HG02763 (cell line): ENCODE measurements at regions not wholly inside any gene's neighbourhood (a gene's known extent, or its start where the extent isn't known, plus 50 kb on each side); places are given as distances from the start of the nearest gene placed in this dataset.
A peak's percentile ranks its signal among the peaks of the same experiment; 100 is the strongest.

Experiments used
- ATAC-seq: cut with Tn5 transposase; IDR thresholded peaks from one replicate; pipeline ENCODE4 v1.9.1; 2021; ENCODE audit warnings: mild to moderate bottlenecking, moderate library complexity; ENCODE audit not compliant: unreplicated experiment

DNA sequence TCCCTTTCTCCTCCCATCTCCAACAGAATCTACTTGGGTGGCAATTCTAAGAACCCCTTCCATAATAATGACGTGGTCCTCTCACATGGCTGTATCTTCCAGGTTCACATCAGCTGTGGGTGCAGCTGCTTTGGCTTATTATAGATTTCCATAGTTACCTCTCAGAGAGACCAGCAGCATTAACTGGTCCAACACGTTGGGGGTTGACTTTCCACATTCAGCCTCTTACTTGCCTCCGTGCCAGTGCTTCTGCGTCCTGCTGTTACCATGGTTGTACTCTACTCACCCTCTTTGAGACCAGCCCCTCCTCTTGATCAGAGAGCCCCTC is 570.7 kb downstream of the PLCL1 start:
- ATAC-seq, result no peak

DNA sequence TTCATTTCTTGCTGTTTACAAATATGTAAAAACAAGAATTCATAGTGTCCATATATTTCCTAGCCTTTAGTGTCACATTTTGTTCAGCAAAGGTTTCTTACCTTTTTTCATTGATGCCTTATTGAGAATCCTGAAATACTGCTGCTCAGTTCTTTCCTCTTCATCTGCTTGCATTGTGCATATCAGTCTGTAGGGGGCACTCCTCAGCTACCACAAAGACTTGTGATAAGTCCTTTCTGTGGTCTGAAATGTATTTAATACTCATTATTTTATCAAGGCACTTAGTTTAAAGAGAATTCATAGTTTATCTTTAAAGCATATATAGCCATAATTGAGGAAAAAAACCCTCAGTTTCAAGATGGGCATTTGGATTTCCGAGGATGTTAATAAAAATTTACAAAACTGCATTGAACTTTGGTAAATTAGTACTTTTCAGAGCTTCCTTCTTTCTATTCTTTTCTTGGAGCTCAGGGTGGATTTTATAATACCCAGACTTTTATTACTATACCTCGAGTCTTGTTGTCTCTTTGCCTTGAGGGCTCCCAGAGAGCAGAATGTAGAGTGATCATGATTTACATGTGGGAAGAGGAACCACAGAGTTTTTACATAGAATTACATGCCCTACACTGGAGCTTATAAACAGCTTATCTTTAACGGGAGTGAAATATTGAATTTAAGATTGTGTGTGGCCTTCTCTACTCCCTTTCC is 570.1 kb downstream of the PLCL1 start:
- ATAC-seq, result no peak

DNA sequence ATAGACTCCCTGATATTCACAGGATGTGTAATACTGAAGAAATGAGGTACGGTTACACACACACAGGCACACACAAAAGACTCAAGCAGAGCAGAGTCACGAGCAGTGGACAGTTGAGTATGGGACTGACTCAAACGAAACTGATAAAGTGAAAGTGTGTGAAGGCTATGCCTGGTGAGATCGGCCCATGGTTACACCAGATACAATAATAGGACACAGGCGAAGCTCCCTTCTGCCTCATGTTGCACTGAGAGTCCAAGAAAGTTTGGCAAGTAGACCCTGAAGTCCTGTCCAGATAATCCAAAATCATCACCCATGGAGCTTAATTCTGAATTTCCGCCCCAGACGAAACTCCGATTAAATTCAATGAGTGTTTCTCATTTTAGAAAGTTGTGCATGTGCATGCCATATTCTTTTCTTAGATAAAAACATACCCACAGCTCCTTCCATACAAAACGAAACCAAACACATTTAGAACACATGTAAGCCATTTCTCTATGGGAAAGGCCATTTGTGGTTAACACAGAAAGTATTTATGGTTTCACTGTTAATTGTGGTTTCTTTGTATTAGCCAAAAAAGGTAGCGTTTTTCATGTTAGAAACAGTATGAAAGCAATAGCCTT is 567.6 kb downstream of the PLCL1 start:
- ATAC-seq, result peak; percentile 93

DNA sequence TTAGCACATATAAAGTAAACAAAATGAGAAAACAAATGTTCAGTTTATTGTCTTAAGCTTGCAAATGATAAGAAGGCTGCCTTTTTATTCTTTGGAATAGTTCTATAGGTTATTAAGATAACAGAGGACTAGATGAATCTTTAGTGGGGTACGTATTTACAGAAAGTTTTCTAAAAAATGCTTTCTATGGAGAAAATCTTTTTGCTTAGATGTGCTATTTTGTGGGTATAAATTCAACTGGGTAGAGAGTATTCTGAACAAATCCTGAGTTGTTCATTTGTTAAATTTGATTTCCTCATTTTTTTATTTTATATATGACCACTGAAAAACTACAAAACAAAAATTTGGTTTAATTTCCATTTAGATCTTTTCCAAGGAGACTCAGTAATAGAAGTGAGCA is 566.9 kb downstream of the PLCL1 start:
- ATAC-seq, result no peak

DNA sequence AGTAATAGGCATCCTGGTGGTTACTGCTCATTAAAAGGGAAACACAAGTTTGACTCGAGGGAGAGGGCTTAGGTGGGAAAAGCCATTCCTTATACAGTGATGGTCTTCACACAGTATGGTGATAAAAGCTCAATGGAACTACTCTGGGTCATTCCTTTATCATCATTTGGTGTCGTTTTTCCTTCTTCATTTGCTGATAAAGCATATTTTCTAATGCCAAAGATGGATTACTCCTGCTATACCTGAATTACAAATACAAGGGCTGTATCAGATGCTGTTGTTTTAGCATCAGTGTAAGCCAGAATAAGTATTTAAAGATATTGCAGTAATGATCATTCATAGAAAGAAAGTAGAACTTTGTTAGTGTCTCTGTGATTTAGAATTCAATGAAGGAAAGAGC is 563.7 kb downstream of the PLCL1 start:
- ATAC-seq, result no peak

DNA sequence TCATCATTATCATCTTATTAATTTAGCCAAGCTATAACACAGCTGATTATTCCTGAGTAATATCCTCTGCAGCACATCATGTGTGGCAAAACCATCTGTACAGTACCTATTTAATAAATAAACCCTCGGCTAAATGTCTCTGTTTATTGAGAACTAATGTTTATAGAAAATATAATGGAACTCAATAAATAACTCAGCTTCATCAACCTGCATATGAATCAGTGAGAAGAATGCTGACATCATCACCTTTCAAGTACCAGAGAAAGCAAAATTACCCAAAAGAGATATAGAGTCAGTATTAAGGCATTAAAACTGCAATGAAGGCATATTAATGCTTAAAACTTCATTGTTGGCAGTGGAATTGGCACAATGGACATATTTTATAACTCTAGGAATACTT is 558.3 kb downstream of the PLCL1 start:
- no peak for ATAC-seq

DNA sequence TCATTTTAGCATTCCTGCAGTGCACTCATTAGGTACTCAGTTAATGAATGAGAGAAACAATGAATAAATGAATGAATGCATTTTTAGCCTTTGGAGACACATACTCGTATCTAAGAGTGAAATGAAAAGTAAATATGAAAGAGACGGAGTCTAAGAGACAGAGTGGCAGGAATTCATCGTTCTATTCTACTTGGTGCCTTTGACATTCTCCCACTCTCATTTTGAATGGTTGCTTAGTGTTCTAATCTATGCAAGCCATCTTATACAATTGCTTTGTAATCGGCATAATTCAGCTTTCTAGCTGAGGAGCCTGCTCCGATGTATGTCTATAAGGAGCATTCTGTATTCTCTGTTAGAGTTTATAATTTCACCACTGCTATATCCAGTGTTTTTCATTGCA is 554.9 kb downstream of the PLCL1 start:
- no peak for ATAC-seq

DNA sequence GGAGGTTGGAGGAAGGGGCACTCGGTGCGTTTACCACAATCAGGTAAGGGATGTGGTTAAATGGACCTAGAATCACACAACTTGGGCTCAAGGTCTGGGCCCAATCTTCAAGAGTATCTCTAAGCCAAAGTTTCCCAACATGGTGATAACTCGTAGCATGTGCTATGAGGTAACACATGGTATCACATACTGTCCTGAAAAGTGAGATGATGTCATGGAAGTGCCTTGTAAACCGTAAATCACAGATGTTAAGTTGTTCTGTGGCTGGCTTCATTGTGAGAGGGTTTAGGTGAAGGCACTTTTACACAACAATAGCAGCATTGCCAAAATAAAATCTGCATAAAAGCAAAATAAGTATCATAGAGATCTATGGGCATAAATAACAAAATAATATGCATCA is 551.8 kb downstream of the PLCL1 start:
- no peak for ATAC-seq

DNA sequence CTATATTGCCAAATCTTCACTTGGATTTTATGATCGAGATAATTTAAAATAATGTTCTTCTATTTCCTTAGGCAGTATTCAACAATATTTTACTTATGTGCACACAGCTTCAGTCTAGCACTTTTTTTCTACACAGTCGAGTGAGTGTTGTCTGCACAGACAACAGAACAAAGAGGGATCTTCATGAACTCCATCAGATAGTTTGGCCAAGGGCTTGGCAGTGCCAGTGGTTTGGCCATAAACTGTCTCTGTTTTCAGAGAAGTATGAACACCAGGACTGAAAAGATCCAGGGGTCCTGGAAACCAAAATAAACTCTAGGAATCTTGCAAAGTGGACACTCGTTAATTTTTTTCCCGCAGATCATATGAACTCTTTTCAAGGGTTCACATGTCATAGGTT is 547.3 kb downstream of the PLCL1 start:
- no peak for ATAC-seq

DNA sequence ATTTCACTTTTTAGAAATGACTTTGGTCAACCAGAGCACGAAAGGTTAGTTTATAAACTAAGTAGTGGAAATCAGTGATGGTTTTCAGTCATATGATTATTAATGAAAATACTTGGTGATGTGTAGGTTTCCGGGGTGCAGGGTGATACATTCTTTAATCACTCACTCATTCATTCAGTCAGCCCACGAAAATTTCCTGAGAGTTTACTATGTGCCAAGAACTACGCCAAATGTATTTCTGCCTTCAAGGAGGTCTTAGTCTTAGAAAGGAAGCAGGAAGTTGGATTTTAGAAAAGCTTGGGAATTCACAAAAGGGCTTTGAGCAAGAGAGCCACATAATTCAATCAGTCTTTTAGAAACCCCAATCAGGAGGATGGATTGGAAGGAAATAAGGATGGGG is 543.6 kb downstream of the PLCL1 start:
- ATAC-seq, result no peak

DNA sequence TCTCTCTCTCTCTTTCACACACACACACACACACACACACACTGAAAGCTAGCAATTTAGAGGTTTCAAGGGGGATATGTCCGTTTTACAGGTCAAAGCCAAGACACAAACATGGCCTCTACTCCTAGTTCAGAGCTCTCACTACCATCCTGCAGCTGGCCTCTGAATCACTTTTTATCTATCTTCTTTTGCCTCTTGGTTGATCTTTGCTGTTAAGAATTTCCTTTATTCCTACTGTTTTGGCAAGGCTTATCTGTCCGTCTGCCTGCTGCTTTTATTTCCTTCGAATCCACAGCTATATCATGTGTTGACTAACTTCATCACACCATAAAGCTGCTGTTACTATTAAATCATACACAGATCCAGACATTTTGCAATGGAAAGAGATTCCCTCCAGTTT is 543.0 kb downstream of the PLCL1 start:
- no peak for ATAC-seq

DNA sequence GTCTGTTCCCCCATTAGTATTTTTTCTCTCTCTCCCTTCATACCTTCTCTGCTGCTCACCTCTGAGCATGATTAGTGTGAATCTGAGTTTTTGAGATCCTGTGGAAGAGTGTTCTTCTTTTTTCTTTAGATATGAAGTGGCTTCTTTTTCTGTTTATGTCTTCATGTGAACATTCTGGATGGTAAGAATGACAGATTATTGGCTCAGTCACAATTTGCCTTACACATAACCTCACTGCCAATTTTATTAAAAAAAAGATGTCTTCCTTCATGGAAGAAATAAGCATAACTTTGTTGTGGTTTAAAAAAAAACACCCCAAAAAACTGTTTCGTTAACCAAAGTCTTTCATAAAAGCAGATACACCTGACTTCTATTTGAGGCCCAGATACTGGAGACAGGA is 539.1 kb downstream of the PLCL1 start:
- ATAC-seq, result no peak

DNA sequence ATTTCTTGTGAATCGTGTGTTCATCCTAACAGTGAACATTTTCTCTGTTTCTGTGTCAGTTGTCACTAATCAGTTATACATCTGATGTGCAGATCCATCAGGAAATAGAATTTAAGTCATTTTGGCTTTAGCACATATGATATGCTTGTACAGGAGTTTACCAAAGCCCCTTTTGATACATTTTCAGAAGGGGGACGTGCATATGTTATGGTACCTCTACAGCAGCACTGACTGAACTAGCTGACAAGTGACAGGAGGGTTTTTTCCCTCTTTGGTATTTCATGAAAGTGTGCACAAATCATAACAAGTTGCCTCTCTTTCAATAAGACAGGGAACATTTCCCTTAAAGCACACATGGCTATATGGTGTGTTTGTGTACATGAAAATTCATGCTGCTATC is 536.5 kb downstream of the PLCL1 start:
- no peak for ATAC-seq

DNA sequence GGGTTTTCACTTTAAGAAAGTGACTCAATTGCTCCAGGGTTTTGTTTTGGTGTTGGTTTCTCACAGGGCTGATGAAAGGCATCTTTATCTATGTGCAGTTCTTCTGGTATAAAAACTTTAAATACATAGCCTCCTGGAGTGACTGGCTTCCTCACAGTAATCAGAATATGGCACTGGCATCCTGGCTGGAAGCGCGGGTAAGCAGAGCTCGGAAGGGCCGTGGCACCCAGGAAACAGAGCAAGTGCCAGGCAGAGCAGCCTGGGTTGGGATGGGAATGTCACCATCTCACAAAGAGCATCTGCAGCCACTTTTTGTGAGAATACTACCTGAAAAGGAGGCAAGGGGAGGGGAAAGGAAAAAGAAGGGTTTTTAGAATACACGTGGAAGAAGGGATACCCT is 534.7 kb downstream of the PLCL1 start:
- no peak for ATAC-seq

DNA sequence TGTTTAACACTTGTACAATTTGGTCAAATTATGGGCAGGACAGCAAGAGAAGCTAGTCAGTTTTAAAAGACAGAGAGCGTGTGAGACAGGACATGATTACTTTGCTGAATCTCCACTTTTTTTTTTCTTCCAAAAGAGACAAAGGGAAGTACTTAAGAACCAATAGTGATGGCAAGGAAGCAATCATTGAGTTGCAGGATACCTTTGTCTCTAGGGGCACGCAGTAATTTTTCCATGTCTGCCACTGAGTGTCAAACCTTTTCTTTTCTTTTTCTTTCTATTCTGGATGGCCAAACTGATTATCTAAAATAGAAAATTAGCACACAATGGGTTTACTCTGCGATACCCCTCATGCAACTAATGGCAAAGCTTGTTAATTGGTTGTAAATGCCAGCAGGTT is 533.0 kb downstream of the PLCL1 start:
- no peak for ATAC-seq

DNA sequence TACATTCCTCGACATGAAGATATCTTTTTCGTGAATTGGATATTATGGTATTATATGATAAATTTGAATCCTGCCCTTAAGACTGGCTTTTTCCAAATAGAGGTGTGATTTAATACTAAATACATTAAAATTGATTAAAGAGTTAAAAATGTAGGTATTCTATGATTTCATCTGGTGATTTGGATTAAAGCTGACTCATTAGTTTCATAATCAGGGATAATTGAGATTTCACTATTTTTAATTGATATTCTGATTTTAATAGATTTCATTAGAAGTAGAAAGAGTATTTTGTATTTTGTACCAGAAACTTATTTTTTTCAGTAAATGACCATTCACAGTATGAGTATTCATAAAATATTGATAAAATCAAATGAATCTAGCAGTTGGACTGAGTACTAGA is 524.1 kb downstream of the PLCL1 start:
- ATAC-seq, result no peak

DNA sequence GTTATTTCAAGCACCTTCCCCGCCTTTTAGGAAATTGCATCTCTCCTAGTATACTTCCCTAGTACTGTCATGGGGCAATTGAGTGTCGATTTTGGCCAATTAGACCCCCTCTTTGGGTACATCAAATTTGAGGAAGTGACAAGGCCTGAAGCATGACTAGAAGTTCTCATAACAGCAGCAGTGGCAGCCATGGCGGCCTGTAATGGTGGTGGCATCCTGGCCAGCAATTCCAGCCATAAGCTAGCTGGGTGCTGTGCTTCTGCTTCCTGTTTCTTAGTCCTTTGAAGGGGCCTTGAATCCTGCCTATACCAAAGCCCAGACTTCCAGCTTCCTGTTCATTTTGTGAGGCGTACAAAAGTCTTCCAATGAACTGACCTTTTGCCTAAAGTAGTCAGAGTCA is 523.1 kb downstream of the PLCL1 start:
- ATAC-seq, result no peak

DNA sequence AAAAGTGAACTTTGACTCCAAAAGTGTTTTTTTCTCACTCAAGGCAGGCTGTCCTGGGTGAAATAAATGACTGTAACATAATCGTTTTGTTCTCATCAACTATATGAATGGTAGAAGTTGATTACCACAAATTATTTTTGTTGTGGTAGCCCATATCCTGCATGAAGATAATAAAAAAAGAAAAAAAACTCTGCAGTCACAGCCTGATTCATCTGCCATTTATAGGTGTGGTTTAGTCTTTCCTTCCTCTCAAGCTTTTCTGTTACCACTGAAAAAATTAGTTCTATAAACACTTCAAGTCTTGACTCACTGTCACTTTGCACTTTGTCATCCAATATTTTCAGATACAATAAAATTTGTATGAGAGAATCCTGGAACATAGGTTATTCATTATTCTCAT is 522.0 kb downstream of the PLCL1 start:
- no peak for ATAC-seq

DNA sequence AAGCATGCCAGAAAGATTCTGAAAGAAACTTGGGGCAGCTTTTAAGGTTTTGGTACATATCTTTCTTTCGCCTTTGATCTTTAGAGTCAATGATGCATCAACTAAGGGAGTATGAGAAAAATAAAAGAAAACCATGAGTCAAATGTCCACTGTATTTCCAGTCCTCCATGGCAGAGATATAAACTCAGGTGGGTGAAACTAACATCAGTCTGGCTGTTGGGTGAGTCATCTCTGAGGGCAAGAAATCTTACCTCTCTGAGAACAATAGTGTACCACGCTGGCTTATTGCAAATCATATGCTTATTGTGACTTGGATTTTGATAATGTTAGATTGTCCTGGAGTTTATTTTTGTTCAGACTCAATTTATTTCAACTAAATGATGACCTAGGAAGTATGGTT is 521.0 kb downstream of the PLCL1 start:
- no peak for ATAC-seq

DNA sequence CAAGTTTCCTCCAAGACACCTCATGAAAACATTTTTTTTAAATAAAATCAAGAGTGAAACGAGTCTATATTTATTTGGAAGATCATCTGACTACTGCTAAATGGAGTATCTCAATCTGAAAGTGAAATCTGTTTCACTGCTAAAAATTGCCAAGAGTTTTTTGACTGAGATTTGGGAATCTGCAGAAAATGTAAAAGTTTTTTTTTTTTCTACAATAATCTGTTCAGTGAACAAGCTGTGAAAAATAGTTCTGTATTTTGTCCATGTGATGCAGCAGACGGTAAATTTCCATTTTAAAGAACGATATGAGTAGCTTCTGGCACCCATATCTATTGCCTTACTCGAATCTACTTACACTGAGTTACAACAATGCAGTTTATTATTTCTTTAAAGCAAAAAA is 519.7 kb downstream of the PLCL1 start:
- ATAC-seq, result no peak

DNA sequence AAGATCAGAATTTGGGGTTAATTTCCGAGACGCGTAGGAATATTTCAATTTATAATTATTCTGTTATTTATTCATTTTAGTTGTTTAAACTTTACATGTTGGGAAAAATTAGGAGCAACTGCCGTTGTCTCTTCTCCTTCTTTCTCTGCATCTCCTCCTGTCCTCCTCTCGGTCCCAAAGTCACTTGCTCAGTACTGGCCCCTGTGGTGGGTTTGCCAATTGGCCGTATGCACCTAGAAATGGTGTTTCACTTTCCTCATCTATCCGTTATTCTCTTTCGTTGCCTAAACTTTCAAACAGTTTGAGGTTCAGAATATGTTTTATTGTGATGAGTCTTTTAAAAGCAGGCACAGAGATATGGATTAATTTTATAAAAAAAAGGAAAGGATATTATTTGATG is 517.9 kb downstream of the PLCL1 start:
- ATAC-seq, result no peak

DNA sequence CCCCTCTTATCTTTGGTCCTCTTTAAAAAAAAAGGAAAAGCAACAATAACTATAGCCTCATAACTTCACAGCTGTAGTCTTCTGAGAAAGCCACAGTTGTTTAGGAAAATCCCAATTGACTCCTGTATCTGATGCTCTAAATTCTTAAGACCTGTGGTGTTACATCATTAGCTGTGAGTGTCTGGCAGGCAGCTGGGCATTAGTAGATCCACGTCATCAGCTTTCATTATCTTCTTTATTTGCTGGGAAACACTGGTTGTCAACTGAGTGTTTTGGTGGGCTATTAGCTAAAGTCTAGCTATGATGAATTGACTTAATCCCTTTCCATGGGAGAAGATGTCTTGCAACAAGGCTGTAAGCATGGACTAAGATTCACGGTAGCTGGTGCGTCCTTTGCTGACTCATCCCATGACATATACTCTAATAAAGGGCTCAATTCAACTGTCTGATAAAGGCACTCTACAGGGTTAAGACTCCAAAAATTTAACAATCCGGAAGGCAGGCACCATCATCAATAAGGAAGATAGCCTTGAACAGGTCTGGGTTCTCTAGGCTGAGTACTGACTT is 517.2 kb downstream of the PLCL1 start:
- ATAC-seq, result no peak

DNA sequence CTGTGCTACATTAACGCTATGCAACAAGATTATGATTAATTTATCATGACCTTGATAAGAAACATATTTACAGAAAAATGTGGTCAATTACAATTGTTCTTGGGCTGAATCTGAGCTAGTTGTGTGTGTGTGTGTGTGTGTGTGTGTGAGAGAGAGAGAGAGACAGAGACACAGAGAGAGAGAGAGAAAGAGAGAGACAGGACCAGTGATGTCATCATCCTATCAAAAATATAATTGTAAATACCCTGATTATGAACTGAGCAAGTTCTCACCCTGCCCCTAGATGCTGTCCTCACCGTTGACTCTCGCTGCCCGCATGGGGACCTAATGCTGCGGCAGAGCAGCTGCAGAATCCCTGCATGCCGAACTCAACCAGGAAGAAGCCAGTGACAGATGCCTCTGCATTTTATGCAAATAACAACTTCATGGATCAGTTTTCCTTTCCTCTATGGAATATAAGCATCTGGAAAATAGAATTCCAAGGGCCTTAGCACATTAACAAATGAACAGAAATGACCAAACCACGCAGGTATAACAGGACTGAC is 512.5 kb downstream of the PLCL1 start:
- ATAC-seq, result no peak
